Natural killer cell (primary cell): ENCODE measurements at regions not wholly inside any gene's neighbourhood (a gene's known extent, or its start where the extent isn't known, plus 50 kb on each side); places are given as distances from the start of the nearest gene placed in this dataset.

Source experiments
- ATAC-seq, 3 donors: fragments of 150-1000 bp in 2 of 3; fragments of 200-7000 bp in 1 of 3; cut with Tn5 transposase; 1 replicate in 1 of 3; 2 replicates in 2 of 3; pipeline ENCODE4 v1.10.0; 2021; ENCODE audit warnings: mild to moderate bottlenecking in 2 of 3, moderate library complexity in 2 of 3
- DNase-seq, 2 donors: peaks; one replicate each; pipeline versions ENCODE4 v3.0.0 to v3.0.0-alpha.2; 2013 to 2021; ENCODE audit warnings: mixed read lengths in 1 of 2
- H3K27ac ChIP-seq: one replicate; pipeline ENCODE4 v1.5.1; 2013; ENCODE audit warnings: mild to moderate bottlenecking, low read length
- H3K27me3 ChIP-seq: one replicate; pipeline ENCODE4 v1.6.1; 2013; ENCODE audit warnings: low read length; ENCODE audit not compliant: control insufficient read depth, insufficient read depth
- H3K36me3 ChIP-seq: one replicate; pipeline ENCODE4 v1.6.1; 2013; ENCODE audit warnings: low read length; ENCODE audit not compliant: control insufficient read depth, insufficient read depth
- H3K4me1 ChIP-seq: one replicate; pipeline ENCODE4 v1.6.1; 2013; ENCODE audit warnings: low read length; ENCODE audit not compliant: control insufficient read depth, insufficient read depth
- H3K4me3 ChIP-seq: one replicate; pipeline ENCODE4 v1.5.1; 2013; ENCODE audit warnings: low read length
- H3K9me3 ChIP-seq: one replicate; pipeline ENCODE4 v1.6.1; 2013; ENCODE audit warnings: low read length; ENCODE audit not compliant: control insufficient read depth, insufficient read depth
- H3K27ac Mint-ChIP-seq, 2 donors: one replicate each; pipeline ENCODE4 v1.8.0; 2022; ENCODE audit warnings: mild to moderate bottlenecking in 2 of 2, mixed read lengths in 2 of 2, moderate library complexity in 1 of 2
- H3K27me3 Mint-ChIP-seq, 2 donors: one replicate each; pipeline ENCODE4 v1.8.0; 2022; ENCODE audit warnings: low read depth in 2 of 2, mixed read lengths in 2 of 2
- H3K36me3 Mint-ChIP-seq: one replicate; pipeline ENCODE4 v1.8.0; 2022; ENCODE audit warnings: mixed read lengths
- H3K4me1 Mint-ChIP-seq, 2 donors: one replicate each; pipeline ENCODE4 v1.8.0; 2022; ENCODE audit warnings: mixed read lengths in 2 of 2
- H3K4me3 Mint-ChIP-seq: one replicate; pipeline ENCODE4 v1.8.0; 2022; ENCODE audit warnings: mild to moderate bottlenecking, moderate library complexity, mixed read lengths
- H3K9me3 Mint-ChIP-seq, 2 donors: one replicate each; pipeline ENCODE4 v1.8.0; 2022; ENCODE audit warnings: mixed read lengths in 2 of 2
- WGBS: methylation state at CpG from one replicate; pipeline ENCODE4 v1.1.7; 2013; ENCODE audit warnings: missing lambda C conversion rate; ENCODE audit not compliant: insufficient coverage; 5-methylcytosine and 5-hydroxymethylcytosine counted together
- intact Hi-C: fragments of 100-400 bp; cut with micrococcal nuclease; formaldehyde crosslinking; loops from one replicate; pipeline ENCODE4 v1.14.2; 2022
- TF ChIP-seq, protein P1 (sequence below): fragments of 200-600 bp; IDR thresholded peaks from one replicate; pipeline ENCODE4 v1.8.0; 2022; ENCODE audit warnings: antibody characterized with exemption

DNA sequence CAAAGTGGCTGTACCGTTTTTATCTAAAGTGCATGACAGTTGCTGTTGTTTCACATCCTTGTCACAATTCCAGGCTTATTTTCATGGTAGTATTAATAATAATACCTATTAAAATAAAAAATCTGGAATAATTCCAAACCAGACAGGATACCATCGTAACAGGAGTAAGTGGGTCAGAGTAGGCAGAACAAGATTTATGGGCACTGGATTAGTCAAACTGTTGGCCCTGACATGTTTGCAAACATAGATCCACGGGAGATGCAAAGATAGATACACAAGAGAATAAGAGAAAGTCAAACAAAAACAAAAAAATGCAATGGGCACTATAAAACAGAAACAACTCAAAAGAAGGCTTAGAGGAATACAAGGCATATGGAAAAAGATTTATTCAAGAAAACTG is 449.5 kb upstream of the HS3ST1 start:
- no peak for DNase-seq
- Mint-ChIP-seq H3K9me3 (peaks cover 6 to 8% of the 10 kb centered on the region in 2 donors), H3K4me3 (no peak overlapping the region), H3K27ac (no peak overlapping the region), H3K4me1 (no peaks in the 10 kb centered on the region), H3K27me3 (no peaks in the 10 kb centered on the region), H3K36me3 (no peaks in the 10 kb centered on the region)
- WGBS: 81% methylated on average over 2 of the region's 3 CpGs
- Histone ChIP-seq H3K27ac (no peak overlapping the region), H3K4me3 (no peak overlapping the region), H3K27me3 (no peaks in the 10 kb centered on the region), H3K9me3 (peaks cover 8% of the 10 kb centered on the region), H3K36me3 (no peaks in the 10 kb centered on the region), H3K4me1 (no peaks in the 10 kb centered on the region)
- intact Hi-C loops: no loop called here
- ATAC-seq: no peak
- TF ChIP-seq, protein P1, sequence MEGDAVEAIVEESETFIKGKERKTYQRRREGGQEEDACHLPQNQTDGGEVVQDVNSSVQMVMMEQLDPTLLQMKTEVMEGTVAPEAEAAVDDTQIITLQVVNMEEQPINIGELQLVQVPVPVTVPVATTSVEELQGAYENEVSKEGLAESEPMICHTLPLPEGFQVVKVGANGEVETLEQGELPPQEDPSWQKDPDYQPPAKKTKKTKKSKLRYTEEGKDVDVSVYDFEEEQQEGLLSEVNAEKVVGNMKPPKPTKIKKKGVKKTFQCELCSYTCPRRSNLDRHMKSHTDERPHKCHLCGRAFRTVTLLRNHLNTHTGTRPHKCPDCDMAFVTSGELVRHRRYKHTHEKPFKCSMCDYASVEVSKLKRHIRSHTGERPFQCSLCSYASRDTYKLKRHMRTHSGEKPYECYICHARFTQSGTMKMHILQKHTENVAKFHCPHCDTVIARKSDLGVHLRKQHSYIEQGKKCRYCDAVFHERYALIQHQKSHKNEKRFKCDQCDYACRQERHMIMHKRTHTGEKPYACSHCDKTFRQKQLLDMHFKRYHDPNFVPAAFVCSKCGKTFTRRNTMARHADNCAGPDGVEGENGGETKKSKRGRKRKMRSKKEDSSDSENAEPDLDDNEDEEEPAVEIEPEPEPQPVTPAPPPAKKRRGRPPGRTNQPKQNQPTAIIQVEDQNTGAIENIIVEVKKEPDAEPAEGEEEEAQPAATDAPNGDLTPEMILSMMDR: no peak

DNA sequence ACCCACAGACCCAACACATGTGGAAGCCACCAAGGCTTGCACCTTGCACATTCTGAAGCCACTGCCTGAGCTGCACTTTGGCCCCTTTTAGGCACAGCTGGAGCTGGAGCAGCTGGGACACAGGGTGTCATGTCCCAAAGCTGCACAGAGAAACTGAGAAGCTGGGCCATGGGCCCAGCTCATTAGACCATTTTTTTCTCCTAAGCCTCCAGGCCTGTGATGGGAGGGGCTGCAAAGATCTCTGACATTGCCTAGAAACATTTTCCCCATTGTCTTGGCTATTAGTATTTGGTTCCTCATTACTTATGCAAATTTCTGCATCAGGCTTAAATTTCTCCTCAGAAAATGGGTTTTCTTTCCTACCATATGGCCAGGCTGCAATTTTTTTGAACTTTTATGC is 447.4 kb upstream of the HS3ST1 start:
- no peak overlapping the region for H3K4me3 ChIP-seq
- H3K9me3 ChIP-seq: peaks cover 8% of the 10 kb centered on the region
- H3K27me3 ChIP-seq: no peaks in the 10 kb centered on the region
- H3K27ac ChIP-seq: no peak overlapping the region
- TF ChIP-seq, protein P1: no peak
- no peak for DNase-seq
- no peak for ATAC-seq
- no peaks in the 10 kb centered on the region for H3K36me3 ChIP-seq
- intact Hi-C loops: no loop called here
- Mint-ChIP-seq H3K27me3 (no peaks in the 10 kb centered on the region), H3K27ac (no peak overlapping the region), H3K4me3 (no peak overlapping the region), H3K9me3 (peaks cover 6 to 8% of the 10 kb centered on the region in 2 donors), H3K36me3 (no peaks in the 10 kb centered on the region), H3K4me1 (no peaks in the 10 kb centered on the region)
- H3K4me1 ChIP-seq: no peaks in the 10 kb centered on the region

GRCh38 chr4:11869191-11869870 is 440.6 kb upstream of the HS3ST1 start:
- H3K9me3 Mint-ChIP-seq: peaks cover 0 to 4% of the 10 kb centered on the region in 2 donors
- DNase-seq (no peak), ATAC-seq (no peak)
- H3K36me3 Mint-ChIP-seq: no peaks in the 10 kb centered on the region
- intact Hi-C loops: no loop called here
- WGBS: 87% methylated on average over 5 of the region's 6 CpGs
- H3K36me3 ChIP-seq: no peaks in the 10 kb centered on the region
- H3K27ac ChIP-seq: no peak overlapping the region
- no peak overlapping the region for H3K27ac Mint-ChIP-seq
- H3K4me3 ChIP-seq: no peak overlapping the region
- no peaks in the 10 kb centered on the region for H3K4me1 Mint-ChIP-seq
- TF ChIP-seq, protein P1: no peak
- no peak overlapping the region for H3K4me3 Mint-ChIP-seq
- no peaks in the 10 kb centered on the region for H3K27me3 Mint-ChIP-seq
- H3K9me3 ChIP-seq: no peaks in the 10 kb centered on the region
- H3K27me3 ChIP-seq: no peaks in the 10 kb centered on the region
- H3K4me1 ChIP-seq: no peaks in the 10 kb centered on the region

- H3K4me1 Mint-ChIP-seq: no peaks in the 10 kb centered on the region
- H3K27ac Mint-ChIP-seq: no peak overlapping the region
- no peak overlapping the region for H3K4me3 ChIP-seq
- no peak for DNase-seq
- intact Hi-C loops: no loop called here
- no peaks in the 10 kb centered on the region for H3K36me3 Mint-ChIP-seq
- no peaks in the 10 kb centered on the region for H3K27me3 ChIP-seq
- H3K36me3 ChIP-seq: no peaks in the 10 kb centered on the region
- H3K9me3 ChIP-seq: peaks cover 5% of the 10 kb centered on the region
- TF ChIP-seq, protein P1: no peak
- H3K27ac ChIP-seq: no peak overlapping the region
- no peak for ATAC-seq
- H3K27me3 Mint-ChIP-seq: no peaks in the 10 kb centered on the region
- peaks cover 4 to 8% of the 10 kb centered on the region in 2 donors for H3K9me3 Mint-ChIP-seq
- WGBS: 6% methylated on average over 1 of the region's 1 CpG
- H3K4me3 Mint-ChIP-seq: no peak overlapping the region
- no peaks in the 10 kb centered on the region for H3K4me1 ChIP-seq
Observed at GRCh38 chr4:11866391-11866790, 437.7 kb upstream of the HS3ST1 start.
